GM18507 (cell line): ENCODE measurements at regions not wholly inside any gene's neighbourhood (a gene's known extent, or its start where the extent isn't known, plus 50 kb on each side); places are given as distances from the start of the nearest gene placed in this dataset.
"Not testable (repeated sequence)": the region's sequence is repeated elsewhere in the genome, so short reads cannot be mapped to it uniquely, and the experiment has no call there.

Source experiments
- DNase-seq: peaks from one replicate; pipeline ENCODE4 v3.0.0; 2011; ENCODE audit warnings: low read depth; ENCODE audit not compliant: insufficient read length; ENCODE audit errors: extremely low spot score
- FAIRE-seq: peaks from 2 replicates; lab custom pipeline; 2011; peaks lifted over from hg19 to GRCh38; lab: Jason Lieb, UNC

DNA sequence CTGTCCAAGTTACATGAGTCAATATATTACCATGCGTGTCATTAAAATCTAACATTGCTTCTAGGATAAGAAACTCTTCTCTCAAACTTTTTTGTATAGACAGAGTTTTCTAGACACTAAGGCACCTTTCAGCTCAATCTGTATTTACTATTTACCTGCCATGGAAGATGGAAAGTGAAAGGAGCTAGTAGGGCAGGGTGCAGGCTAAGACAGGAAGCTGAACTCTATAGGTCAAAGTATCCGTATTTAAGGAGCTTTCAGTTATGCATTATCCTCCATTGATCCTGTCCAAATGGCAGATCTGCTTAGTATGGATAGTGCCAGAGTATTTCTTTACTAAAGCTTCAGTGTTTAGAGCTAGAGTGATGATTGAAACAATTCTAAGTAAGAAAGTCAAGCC lies 612.8 kb downstream of the IPMK start:
- DNase-seq (no peak), FAIRE-seq (no peak)

DNA sequence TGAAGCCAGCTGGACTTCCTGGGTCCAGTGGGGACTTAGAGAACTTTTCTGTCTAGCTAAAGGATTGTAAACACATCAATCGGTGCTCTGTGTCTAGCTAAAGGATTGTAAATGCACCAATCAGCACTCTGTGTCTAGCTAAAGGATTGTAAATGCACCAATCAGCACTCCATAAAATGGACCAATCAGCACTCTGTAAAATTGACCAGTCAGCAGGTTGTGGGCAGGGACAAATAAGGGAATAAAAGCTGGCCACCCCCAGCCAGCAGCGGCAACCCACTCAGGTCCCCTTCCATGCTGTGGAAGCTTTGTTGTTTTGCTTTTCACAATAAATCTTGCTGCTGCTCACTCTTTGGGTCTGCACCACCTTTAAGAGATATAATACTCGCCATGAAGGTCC lies 622.6 kb downstream of the IPMK start:
- DNase-seq, FAIRE-seq: not testable (repeated sequence)

DNA sequence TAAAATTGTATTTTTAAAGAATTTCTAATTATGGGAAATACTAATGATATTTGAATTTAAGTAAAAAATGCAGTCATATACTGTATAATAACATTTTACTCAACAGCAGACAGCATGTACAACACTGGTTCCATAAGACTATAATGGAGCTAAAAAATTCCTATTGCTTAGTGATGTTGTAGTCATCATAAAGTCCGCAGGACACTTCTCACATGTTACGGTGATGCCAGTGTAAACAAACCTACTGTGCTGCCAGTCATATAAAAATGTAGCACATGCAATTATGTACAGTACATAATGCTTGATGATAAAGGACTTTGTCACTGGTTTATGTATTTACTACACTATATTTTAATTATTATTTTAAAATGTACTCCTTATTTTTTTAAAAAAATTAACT lies 629.3 kb downstream of the IPMK start:
- DNase-seq (no peak), FAIRE-seq (no peak)

DNA sequence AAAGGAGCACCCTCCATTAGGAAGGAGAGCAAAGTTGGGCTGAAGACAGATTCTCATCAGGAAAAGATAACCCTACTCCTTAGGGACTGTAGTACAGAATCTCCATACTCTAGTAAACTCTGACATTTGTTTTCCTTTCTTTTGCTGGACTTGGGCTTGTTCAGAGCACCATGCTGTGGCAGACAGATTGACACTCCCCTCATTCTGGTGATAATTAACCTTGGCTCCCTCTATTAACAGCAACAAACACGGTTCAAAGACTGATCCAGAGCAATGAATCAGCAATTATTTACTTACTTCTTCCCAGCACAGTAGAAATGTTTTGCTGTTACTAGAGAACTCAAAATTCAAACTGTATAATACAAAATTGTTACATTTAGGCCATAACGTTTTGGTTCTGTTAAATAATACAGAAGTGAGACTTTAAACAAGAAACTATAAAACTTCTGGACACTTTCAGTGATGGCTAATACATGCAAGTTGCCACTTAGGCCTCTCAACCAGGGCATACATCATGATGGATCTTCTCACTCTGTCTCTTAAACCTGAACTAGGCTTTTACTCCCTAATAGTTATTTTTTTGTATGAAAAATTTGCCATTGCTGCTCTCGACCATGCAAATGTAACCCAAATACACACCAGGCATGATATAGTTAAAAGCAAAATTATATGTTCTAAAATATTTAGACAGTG lies 639.0 kb downstream of the IPMK start:
- no peak for DNase-seq
- no peak for FAIRE-seq

DNA sequence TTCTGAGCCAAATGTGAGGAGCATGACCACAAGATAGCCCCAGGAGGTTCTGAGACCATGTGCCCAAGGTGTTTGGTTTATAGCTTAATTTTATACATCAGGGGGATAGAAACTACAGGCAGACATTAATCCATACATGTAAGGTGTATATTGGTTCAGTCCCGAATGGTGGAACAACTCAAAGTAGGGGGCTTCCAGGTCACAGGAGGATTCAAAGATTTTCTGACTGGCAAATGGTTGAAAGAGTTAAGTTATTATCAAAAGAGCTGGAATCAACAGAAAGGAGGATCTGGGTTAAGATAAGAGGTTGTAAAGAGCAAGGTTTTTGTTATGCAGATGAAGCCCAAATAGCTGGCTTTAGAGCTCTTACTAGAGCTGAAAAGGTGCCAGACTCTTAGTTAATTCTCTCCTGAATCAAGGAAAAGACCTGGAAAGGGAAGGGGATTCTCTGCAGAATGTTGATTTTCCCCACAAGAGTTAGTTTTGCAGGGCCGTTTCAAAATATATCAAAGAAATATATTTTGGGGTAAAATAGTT lies 640.0 kb downstream of the IPMK start:
- DNase-seq = no peak
- FAIRE-seq = no peak

DNA sequence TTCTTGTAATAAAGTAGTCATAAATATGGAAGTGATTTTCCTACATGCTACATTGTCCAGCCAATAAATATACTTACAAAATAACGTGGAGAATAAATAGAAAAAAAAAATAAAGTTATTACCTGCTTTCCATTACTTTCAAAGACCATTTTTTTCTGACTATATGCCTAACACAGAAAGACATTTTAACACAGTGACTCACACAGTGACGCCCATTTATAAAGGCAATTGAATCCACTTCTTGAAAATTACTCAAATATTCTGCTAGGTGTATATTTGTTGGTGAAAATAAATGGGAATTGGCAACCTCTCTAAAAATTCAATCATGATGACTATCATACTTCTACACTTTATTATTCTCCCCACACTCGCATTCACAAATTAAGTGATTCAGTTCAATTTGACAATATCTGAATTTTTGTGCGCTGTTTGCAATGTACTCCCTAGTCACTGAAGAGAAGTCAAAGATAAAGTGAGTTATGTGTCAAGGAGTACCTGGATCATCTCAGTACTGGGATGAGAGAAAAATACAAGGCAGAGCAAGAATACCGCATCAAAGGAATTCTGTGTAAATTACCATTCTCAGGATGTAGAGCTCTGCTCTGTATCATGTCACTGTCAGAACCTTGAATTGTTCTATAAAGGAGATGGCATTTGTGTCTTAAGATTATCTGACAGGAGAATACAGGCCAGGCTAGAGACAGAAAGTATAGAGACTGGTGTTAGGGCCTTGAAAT lies 642.7 kb downstream of the IPMK start:
- FAIRE-seq (no peak), DNase-seq (no peak)

DNA sequence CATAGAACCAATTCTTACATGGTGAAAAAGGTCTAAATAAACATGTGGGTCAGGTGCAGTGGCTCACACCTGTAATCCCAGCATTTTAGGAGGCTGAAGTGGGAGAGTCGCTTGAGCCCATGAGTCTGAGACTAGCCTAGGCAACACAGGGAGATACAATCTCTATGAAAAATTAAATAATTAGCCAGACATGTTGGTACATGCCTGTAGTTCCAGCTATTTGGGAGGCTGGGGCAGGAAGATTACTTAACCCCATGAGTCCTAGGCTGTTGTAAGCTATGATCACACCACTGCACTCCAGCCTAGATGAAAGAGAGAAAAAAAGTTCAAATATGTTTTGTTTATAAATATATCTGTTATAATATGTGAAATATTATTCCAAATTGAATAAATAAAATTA lies 643.6 kb downstream of the IPMK start:
- FAIRE-seq = no peak
- no peak for DNase-seq

DNA sequence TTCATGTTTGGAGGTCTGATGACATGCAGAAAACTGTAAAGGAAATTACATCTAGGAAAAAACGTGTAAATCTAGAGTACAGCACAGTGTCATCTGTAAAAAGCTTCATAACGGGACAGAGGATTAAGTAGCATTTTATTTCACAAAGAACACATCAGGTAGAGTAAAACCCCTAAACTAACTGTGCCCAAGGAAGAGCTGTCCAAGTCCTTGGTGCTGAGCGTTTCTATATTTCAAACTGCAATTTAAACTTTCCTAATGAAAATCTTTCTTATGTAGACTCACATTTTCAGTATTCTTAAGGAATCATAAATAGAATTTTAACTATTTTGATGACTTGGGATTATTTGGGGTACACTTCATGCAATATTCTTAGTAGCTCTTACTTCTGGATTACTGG lies 646.2 kb downstream of the IPMK start:
- no peak for DNase-seq
- no peak for FAIRE-seq

DNA sequence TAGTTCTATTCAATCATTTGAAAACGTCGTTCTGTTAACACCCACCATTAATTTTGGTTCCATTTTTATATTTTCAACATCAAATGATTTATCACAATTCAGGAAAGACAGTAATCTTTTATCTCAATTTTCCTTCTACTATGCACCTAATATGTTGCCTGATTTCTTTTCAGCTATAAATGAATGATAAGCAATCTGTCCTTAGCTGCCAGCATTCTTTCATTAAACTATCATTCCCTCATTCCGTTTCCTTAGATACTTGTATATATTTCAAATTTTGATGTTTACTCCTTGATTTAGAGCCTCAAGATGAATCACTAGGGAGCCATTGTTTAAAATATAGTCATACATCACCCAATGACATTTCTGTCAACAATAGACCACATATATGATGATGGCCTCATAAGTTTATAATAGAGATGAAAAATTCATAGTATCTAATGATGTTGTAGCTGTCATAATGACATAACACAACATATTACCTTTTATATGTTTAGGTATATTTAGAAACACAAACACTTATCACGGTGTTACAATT lies 661.7 kb downstream of the IPMK start:
- FAIRE-seq (no peak), DNase-seq (no peak)

DNA sequence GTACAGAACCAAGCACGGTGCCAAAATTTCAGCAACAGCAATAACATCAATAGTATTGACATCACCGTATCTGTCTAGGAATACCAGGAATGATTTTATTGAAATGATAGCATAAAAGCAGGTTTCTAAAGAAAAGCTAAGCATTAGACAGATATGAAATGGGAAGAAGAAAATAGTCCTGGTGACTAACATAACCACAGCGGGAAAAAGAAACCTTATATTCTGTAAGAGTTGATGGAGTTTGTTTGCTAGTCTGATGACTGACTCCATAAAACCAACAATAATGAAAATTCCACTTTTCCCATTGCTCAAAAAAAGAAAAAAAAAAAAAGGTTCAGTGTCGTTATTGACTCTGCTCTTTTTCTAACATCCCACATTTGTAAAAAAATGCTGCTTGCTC lies 668.3 kb downstream of the IPMK start:
- FAIRE-seq = no peak
- no peak for DNase-seq

DNA sequence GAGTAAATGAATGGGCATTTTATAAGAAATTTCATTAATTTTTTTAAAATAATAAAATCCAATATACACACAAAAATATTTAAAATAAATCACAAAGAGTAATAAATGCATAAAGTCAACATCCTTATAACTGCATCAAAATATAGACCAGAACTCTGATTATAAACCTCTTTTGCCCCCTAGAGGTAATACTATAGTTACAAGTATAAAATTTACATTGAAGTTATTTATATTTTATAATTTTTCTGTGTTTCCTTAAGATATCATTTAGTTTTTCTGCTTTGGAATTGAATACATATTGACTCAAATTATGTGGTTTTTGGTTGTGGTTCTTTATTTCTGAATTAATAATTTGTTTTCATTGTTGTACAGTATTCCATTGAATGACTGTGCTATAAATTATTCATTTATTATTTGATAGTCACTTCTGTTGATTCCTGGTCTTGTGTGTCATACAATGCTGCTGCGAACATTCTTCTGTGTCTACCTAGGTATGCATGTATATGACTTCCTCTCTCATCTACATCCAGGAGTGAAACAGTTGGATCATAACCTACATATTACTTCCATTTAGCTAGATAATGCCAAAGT lies 673.6 kb downstream of the IPMK start:
- FAIRE-seq = no peak
- DNase-seq = no peak

DNA sequence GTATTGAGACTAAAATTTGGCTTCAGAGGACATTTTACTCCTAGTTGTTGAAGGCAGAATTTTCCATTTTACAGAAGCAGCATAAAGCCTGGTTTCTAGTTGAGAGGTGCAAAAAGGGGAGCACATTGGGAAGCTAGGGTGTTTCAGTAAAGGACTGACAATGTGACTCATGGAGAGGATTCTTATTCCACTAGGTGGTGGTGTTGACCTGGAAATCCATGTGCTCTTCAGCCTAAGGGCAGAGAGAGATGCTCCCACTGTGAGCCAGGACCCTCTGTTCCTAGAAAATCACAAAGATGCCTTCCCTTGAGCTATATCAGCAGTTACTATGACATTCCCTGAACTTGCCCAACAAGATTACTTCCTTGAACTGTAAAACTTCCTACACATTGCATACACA lies 687.8 kb downstream of the IPMK start:
- DNase-seq (no peak), FAIRE-seq (no peak)

DNA sequence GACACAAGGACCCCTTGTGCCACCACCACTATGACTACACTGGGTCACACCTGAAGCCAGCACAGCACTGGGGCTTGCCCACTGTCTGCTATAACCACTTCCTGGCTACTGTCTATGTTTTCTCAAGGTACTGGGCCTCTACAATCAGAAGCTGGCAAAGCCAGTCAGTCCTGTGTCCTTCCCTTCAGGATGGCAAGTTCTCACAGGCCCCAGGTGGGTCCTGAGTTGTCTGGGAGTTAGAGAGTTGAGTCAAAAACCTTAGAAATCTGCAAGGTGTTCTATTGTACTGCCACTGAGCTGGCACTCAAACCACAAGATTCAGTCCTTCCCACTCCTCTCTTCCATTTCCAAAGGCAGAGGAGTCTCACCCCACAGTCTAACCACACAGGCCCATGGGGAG lies 705.5 kb downstream of the IPMK start:
- DNase-seq = no peak
- FAIRE-seq = no peak

DNA sequence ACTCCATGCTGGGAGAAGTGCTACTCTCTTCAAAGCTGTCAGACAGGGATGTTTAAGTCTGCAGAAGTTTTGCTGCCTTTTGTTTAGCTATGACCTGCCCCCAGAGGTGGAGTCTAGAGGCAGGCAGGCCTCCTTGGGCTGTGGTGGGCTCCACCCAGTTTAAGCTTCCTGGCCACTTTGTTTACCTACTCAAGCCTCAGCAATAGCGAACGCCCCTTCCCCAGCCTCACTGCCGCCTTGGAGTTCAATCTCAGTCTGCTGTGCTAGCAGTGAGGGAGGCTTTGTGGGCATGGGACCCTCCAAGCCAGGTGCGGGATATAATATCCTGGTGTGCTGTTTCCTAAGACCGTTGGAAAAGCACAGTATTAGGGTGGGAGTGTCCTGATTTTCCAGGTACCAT lies 715.9 kb downstream of the IPMK start:
- DNase-seq, FAIRE-seq: not testable (repeated sequence)

DNA sequence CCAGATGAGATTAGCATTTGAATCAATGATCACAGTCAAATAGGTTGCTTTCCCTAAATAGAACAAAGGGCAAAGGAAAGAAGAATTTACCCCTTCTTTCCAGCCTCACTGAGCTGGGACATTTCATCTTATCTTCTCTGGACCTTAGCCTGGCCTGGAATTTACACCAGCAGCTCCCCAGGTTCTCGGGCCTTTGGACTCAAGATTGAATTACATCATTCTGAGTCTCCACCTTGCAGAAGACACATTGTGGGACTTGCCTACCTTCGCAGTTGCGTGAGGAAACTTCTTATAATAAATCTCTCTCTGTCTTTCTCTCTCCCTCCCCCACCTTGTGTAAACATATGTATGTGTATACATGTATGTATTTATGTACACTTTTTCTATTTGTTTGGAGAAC lies 732.4 kb downstream of the IPMK start:
- no peak for FAIRE-seq
- no peak for DNase-seq

DNA sequence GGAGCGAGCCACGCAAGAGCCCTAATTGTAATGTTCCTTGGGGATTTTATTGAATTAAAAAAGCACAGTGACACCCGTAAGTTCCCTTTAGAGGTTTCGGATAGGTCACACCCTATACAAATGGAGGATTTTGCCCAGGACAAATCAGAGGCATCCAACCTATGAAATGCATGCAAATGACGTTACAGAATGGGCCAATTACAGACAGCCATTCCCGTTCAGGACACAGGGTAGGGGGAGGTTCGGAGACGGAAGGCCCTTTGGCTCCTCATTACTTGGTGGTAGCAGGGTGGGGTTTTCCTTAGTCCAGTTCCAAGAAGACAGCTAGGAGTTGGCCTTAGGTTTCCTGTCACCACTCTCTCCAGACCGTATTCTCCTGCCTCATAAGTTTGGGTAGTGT lies 754.1 kb downstream of the IPMK start:
- FAIRE-seq = no peak

DNA sequence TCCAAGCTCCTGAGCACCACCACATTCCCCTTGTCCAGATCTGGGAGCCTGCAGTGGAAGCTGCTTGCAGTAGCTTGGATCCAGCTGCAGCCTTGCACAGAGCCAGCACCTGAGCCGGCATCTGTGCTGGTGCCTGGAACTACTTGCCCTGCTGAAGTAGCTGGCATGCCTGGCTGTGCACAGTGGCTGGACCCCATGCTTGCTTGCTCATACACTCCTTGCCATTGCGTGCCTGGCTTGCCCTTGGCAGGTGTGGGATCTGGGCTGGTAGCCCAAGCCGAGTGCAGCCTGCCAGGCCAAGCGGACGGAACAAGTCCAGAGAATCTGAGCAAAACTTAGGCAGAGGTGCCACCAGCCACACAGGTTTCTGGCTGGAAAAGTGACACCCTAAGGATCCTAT lies 759.9 kb downstream of the IPMK start:
- FAIRE-seq = no peak
- no peak for DNase-seq

More for the DNA sequence above, 754.1 kb downstream of the IPMK start:
- no peak for DNase-seq

DNA sequence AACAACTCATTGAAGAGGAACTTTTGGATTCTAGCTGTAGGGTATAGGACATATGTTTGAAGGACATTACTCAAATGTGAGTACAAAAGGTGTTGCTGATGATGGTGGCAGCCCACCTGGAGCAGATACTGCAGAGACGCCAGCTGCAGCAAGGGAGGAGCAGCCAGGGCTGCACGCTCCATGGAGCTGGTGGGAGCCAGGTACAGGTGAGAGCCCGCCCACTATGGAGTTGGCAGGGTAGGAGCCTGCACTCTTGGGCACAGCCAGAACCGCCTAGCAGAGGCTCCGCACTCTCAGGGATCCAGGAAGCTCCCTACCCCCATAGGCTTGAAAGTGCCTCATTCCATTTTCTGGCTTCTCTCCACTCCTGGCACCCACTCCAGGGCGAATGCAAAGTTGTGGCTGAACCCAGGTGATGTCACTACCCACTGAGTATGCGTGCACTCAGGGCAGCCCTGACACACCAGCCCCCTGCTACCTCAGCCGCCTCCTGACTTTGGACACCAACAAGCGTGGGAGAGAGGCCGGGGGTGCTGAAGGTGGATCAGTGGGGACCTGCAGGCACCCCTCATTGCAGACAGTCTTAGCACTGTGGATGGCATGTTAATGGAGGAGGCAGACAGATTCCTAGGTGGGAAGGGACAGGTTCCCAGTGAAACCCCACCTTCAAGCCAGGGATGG lies 761.1 kb downstream of the IPMK start:
- DNase-seq = no peak
- no peak for FAIRE-seq

DNA sequence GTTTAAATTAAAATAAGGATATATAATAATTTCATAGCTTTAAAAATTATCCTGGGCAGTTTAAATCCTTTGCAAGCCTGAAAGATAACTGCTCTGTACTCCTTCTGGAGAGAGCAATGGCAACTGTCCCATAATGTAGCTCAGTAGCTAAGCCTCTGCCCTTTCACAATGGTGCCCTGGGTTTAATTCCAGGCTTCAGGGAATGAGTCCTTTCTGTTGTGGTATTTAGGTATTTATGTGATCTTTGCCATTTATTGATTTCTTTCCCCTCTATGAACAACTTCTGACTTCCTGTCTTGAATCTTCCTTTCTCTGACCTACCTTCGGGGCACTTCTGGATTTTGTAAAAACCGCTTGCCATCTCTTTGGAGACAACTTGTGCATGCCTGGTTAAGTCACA lies 773.2 kb downstream of the IPMK start:
- DNase-seq = no peak
- FAIRE-seq = no peak

DNA sequence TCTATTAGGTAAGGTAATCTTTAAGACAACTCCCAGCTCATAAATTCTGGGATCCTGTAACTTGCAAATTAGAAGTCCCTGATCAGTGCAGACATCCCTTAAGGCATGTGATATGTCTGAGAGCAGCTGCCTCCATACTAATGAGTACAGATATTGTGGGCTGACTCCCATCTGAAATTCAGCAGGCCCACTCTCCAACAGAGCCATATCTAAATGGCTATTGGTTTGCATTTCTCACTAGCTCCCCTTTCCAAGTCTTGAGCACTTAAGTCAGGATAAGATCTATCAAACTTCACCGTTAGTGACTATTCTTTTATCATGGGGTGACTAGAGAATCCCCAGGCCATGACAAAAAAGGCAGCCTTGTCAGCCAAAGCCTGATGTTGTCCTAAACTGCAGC lies 785.4 kb downstream of the IPMK start:
- no peak for FAIRE-seq
- no peak for DNase-seq
